Keratinocyte (primary cell): ENCODE measurements at regions not wholly inside any gene's neighbourhood (a gene's known extent, or its start where the extent isn't known, plus 50 kb on each side); places are given as distances from the start of the nearest gene placed in this dataset.

Experiments used
- DNase-seq: peaks from one replicate; pipeline ENCODE4 v3.0.0-alpha.2; 2011; ENCODE audit warnings: low read depth, missing footprints, low spot score
- FAIRE-seq: peaks from 2 replicates; lab custom pipeline; 2011; peaks lifted over from hg19 to GRCh38; lab: Jason Lieb, UNC
- H2AFZ ChIP-seq: 2 replicates; pipeline ENCODE4 v1.6.0; 2012; ENCODE audit warnings: low read length, control low read depth, inconsistent platforms; ENCODE audit not compliant: control insufficient read depth
- H3K27ac ChIP-seq: 2 replicates; pipeline ENCODE4 v1.5.1; 2011; ENCODE audit warnings: low read length; ENCODE audit not compliant: control insufficient read depth, insufficient read depth
- H3K27me3 ChIP-seq: 3 replicates; pipeline ENCODE4 v1.6.0; 2011; ENCODE audit warnings: low read length; ENCODE audit not compliant: control insufficient read depth, insufficient read depth; ENCODE audit errors: extremely low read depth
- H3K36me3 ChIP-seq, 2 experiments: 2 replicates in 1 of 2; 3 replicates in 1 of 2; pipeline ENCODE4 v1.5.1; 2011; ENCODE audit warnings: low read length in 2 of 2, mild to moderate bottlenecking in 1 of 2; ENCODE audit not compliant: control insufficient read depth in 2 of 2, insufficient read depth in 2 of 2; ENCODE audit errors: extremely low read depth in 1 of 2
- H3K4me1 ChIP-seq: 3 replicates; pipeline ENCODE4 v1.5.1; 2011; ENCODE audit warnings: low read length; ENCODE audit not compliant: control insufficient read depth, insufficient read depth; ENCODE audit errors: extremely low read depth
- H3K4me2 ChIP-seq: 3 replicates; pipeline ENCODE4 v1.6.0; 2011; ENCODE audit warnings: low read depth, low read length; ENCODE audit not compliant: control insufficient read depth, insufficient read depth; ENCODE audit errors: extremely low read depth
- H3K4me3 ChIP-seq, 3 experiments: fragments of 200-600 bp in 1 of 3; sonication (generic) in 1 of 3; 2 replicates in 2 of 3; 3 replicates in 1 of 3; pipeline ENCODE4 v1.5.1; 2011 to 2016; ENCODE audit warnings: low read length in 3 of 3, mild to moderate bottlenecking in 3 of 3, control low read depth in 2 of 3, inconsistent platforms in 1 of 3, low read depth in 1 of 3, mixed read lengths in 1 of 3, mixed run types in 1 of 3, moderate library complexity in 1 of 3; ENCODE audit not compliant: control insufficient read depth in 2 of 3, insufficient read depth in 2 of 3; ENCODE audit errors: extremely low read depth in 1 of 3
- H3K79me2 ChIP-seq: 2 replicates; pipeline ENCODE4 v1.6.0; 2012; ENCODE audit warnings: low read length; ENCODE audit not compliant: control insufficient read depth, insufficient read depth
- H3K9ac ChIP-seq: 3 replicates; pipeline ENCODE4 v1.6.0; 2011; ENCODE audit warnings: low read length; ENCODE audit not compliant: control insufficient read depth, insufficient read depth; ENCODE audit errors: extremely low read depth
- H3K9me1 ChIP-seq: 3 replicates; pipeline ENCODE4 v1.6.0; 2011; ENCODE audit warnings: low read length; ENCODE audit not compliant: control insufficient read depth, insufficient read depth; ENCODE audit errors: extremely low read depth
- H3K9me3 ChIP-seq: 2 replicates; pipeline ENCODE4 v1.5.1; 2012; ENCODE audit warnings: low read depth, low read length; ENCODE audit not compliant: control insufficient read depth
- H4K20me1 ChIP-seq: 3 replicates; pipeline ENCODE4 v1.6.0; 2011; ENCODE audit warnings: low read length; ENCODE audit not compliant: control insufficient read depth, insufficient read depth; ENCODE audit errors: extremely low read depth
- CTCF ChIP-seq, 3 experiments: IDR thresholded peaks in 1 of 3; conservative IDR thresholded peaks in 1 of 3; optimal IDR thresholded peaks in 1 of 3; 2 replicates in 2 of 3; 3 replicates in 1 of 3; pipeline versions ENCODE3 to v1.5.1; 2011; ENCODE audit warnings: low read length in 3 of 3, mild to moderate bottlenecking in 3 of 3, moderate library complexity in 2 of 3, control low read depth in 1 of 3, inconsistent platforms in 1 of 3; ENCODE audit not compliant: insufficient read depth in 2 of 3; ENCODE audit errors: extremely low read depth in 1 of 3
- EZH2 ChIP-seq: IDR thresholded peaks from one replicate; pipeline ENCODE4 v1.6.1; 2012; ENCODE audit warnings: inconsistent platforms, mild to moderate bottlenecking, low read length, moderate library complexity
- dilution Hi-C: fragments of 300-500 bp; cut with MboI; formaldehyde crosslinking; loops from one replicate; pipeline ENCODE4 v1.7.0; 2020; ENCODE audit warnings: low sequenced_read_pairs; ENCODE audit not compliant: extremely low pct_ligation_motif_present

GRCh38 chrX:101749436-101749835 is 89.8 kb upstream of the ARMCX2 start:
- FAIRE-seq (no peak), DNase-seq (no peak)
- no peak overlapping the region for H3K27ac ChIP-seq
- H3K27me3 ChIP-seq = no peaks in the 10 kb centered on the region
- H3K4me2 ChIP-seq = no peak overlapping the region
- no peak overlapping the region for H3K4me3 ChIP-seq
- no peaks in the 10 kb centered on the region for H3K79me2 ChIP-seq
- no peaks in the 10 kb centered on the region for H4K20me1 ChIP-seq
- H3K9me1 ChIP-seq = no peaks in the 10 kb centered on the region
- no peaks in the 10 kb centered on the region for H3K4me1 ChIP-seq
- dilution Hi-C loops = no loop called here
- no peaks in the 10 kb centered on the region for H3K9me3 ChIP-seq
- H3K9ac ChIP-seq = no peak overlapping the region
- no peak overlapping the region for H2AFZ ChIP-seq
- H3K36me3 ChIP-seq = no peaks in the 10 kb centered on the region
- TF ChIP-seq EZH2 (no peak), CTCF (optimal IDR thresholded peaks at IDR 0.05 in 1 of 3, IDR thresholded peaks at IDR 0.05 in 1 of 3, conservative IDR thresholded peaks at IDR 0.05 in 1 of 3; ENCODE audit: extremely low read depth in 1 of 3, insufficient read depth in 2 of 3, low read length in 3 of 3) (no peak)

DNA sequence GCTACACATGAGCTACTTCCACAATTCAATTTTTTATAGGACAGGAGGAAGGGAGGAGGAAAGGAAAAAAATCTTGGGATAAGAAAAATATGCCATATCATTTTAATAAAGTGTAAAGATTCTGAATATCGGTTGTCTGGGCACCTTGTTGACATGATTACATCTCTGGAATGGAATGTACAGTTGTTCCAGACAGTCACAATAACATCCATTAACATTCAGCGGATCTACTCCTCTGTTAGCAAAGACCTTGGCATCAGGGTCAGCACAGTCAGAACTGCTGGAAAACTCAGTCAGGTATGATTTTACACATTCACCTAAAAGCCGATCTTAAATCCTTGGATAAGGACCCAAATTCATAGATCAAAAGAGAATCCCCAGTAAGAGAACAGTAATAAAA is 85.4 kb upstream of the ARMCX2 start:
- no peaks in the 10 kb centered on the region for H3K4me1 ChIP-seq
- H2AFZ ChIP-seq = no peak overlapping the region
- no peaks in the 10 kb centered on the region for H3K79me2 ChIP-seq
- no peaks in the 10 kb centered on the region for H3K27me3 ChIP-seq
- no peak overlapping the region for H3K27ac ChIP-seq
- H3K9me3 ChIP-seq = no peaks in the 10 kb centered on the region
- dilution Hi-C loops = no loop called here
- H3K4me2 ChIP-seq = no peak overlapping the region
- no peaks in the 10 kb centered on the region for H4K20me1 ChIP-seq
- FAIRE-seq (no peak), DNase-seq (no peak)
- TF ChIP-seq EZH2 (no peak), CTCF (optimal IDR thresholded peaks at IDR 0.05 in 1 of 3, IDR thresholded peaks at IDR 0.05 in 1 of 3, conservative IDR thresholded peaks at IDR 0.05 in 1 of 3; ENCODE audit: extremely low read depth in 1 of 3, insufficient read depth in 2 of 3, low read length in 3 of 3) (no peak)
- no peaks in the 10 kb centered on the region for H3K36me3 ChIP-seq
- H3K9me1 ChIP-seq = no peaks in the 10 kb centered on the region
- H3K4me3 ChIP-seq = no peak overlapping the region
- H3K9ac ChIP-seq = no peak overlapping the region
